GM12891 (cell line): ENCODE measurements at regions not wholly inside any gene's neighbourhood (a gene's known extent, or its start where the extent isn't known, plus 50 kb on each side); places are given as distances from the start of the nearest gene placed in this dataset.

Experiments used
- PAX5 ChIP-seq: IDR thresholded peaks from 2 replicates; pipeline ENCODE4 v1.6.1; 2011; ENCODE audit warnings: low read length, moderate library complexity, mild to moderate bottlenecking; ENCODE audit not compliant: insufficient read depth, severe bottlenecking
- POLR2A ChIP-seq: IDR thresholded peaks from 2 replicates; pipeline ENCODE4 v1.6.1; 2011; ENCODE audit warnings: low read depth, low read length, control low read depth
- POLR2AphosphoS5 ChIP-seq: IDR thresholded peaks from 2 replicates; pipeline ENCODE4 v1.6.1; 2011; ENCODE audit warnings: low read depth, low read length, control low read depth

GRCh38 chr18:60448487-60449267 is 76.1 kb upstream of the MC4R start:
- no peak for TF ChIP-seq POLR2A
- no peak for TF ChIP-seq POLR2AphosphoS5
- no peak for TF ChIP-seq PAX5
